GM19438 (cell line): ENCODE measurements at regions not wholly inside any gene's neighbourhood (a gene's known extent, or its start where the extent isn't known, plus 50 kb on each side); places are given as distances from the start of the nearest gene placed in this dataset.

Source experiments
- ATAC-seq: cut with Tn5 transposase; IDR thresholded peaks from one replicate; pipeline ENCODE4 v1.9.1; 2021; ENCODE audit warnings: low read depth; ENCODE audit not compliant: unreplicated experiment

- no peak for ATAC-seq
Observed at GRCh38 chr5:142479150-142479549, 154.3 kb upstream of the SPRY4 start.

DNA sequence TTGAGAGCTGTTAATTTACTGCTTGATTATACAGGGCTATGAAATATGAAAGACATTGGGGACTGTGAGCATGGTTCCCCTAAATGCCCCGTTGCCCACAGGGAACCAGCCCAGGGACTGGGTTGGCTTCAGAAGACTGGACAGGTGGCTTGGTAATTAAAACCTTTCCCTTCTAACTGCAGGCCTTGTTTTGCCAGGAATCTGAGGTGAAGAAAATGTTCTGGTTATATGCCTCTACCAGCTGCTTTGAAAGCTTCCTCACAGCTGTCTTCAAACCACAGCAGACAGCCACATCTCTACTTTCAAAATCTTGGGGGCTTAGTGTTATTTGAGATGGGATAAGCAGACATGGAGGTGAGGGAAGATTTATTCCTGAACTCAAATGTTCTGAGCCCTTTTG, 153.3 kb upstream of the SPRY4 start:
- no peak for ATAC-seq

- ATAC-seq = no peak
Observed at GRCh38 chr5:142475102-142475513, 150.3 kb upstream of the SPRY4 start.

- ATAC-seq = no peak
Observed at GRCh38 chr5:142474431-142475094, 149.7 kb upstream of the SPRY4 start.

DNA sequence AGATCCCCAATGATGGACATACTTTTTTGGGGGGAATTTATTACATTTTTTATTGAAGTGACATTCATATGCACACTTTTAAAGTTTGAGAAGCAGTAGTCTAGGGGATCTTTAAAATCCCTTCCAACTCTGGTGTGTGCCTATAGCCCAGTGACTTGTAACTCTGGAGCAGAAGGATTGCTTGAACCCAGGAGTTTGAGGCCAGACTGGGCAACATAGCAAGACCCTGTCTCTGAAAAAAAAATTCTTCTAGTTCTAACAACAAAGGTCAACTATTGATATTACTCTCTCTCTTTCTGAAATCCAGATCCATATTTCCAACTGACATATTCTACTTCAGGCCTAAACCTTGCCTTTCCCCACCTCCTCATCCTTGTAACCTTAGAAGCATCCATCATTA, 148.2 kb upstream of the SPRY4 start:
- ATAC-seq = no peak

DNA sequence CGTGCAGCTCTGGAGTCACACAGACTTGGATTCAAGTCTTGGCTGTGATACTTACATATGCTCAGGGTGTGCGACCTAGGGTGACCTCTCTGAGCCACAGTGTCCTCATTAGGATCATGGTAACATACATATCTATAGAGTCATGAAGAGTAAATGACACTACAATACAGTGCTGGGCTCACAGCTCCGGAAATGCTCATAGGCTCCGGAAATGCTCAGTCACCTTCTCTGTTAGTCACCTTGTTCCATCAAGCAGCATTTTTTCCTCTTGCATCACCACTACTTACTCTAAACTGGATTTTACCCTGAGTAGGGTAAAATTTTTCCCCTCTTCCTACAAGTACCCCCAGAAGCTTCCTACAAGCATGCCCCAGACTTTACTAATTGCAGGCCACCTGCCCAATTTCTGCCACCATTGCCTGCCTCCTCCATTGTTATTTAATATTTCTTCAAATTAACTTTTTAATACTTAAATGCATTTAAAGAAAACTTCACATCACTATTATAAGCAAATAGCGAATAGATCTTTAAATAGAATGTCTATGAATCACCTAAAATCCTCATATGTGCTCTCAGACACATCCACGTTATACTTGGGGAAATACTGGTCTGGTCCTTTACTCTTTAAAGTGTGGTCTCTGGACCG, 147.6 kb upstream of the SPRY4 start:
- ATAC-seq = no peak

DNA sequence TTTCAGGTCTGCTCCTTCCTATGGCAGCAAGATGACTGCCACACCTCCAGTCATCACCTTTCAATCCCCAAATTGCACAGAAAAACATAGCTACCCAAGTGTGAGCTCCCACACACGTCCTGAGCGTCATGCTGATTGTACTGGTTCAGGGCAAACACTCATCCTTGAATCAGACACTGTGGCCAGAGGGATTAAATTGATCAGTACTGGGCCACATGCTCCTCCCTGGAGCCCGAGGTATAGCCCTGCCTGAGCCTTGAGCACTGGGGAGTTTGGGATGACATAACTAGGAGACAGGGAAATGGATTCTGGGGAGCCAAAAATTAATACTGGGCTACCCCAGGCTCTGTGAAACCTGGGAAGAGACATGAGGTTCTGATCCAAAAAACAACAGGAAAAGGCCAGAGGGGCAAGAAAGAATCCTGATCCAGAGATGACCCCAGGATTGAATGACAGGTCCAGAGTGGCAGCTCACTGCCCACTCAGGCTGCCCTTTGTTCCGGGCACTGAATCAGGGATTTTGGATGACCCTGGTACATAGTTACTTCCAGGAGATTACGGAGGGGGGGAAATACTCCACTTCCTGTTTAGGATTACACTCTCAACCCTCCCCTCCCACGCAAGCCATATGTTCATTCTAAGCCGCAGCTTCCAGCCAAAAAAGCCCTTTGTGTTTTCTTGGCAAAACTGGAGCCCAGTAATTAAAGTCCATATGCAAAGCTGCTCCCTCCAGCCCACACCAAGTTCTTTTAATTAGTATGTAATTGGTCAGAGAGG, 141.6 kb upstream of the SPRY4 start:
- ATAC-seq = no peak

- ATAC-seq = no peak
Observed at GRCh38 chr5:142465476-142465875, 140.7 kb upstream of the SPRY4 start.

- no peak for ATAC-seq
Observed at GRCh38 chr5:142463904-142464303, 139.1 kb upstream of the SPRY4 start.

- ATAC-seq = no peak
Observed at GRCh38 chr5:142461028-142461590, 136.3 kb upstream of the SPRY4 start.

DNA sequence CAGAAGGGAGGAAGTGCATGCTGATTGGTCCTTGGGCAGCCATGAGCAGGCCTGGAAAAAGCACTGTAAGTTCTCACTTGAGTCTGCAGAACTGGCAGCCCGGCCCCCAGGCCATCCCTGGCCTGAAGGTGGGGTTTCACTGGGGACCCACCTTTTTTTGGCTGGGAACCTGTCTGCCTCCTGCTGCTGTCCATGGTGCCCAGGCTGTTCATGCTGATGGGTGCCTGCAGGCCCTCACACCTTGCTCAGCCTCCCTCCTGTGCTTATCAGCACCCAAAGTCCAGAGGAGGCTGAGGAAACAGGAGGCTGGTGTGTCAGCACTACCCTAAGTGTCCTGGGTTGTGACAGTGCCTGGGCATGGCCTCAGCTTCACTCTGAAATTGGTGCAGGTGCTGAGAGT, 134.4 kb upstream of the SPRY4 start:
- ATAC-seq = no peak

DNA sequence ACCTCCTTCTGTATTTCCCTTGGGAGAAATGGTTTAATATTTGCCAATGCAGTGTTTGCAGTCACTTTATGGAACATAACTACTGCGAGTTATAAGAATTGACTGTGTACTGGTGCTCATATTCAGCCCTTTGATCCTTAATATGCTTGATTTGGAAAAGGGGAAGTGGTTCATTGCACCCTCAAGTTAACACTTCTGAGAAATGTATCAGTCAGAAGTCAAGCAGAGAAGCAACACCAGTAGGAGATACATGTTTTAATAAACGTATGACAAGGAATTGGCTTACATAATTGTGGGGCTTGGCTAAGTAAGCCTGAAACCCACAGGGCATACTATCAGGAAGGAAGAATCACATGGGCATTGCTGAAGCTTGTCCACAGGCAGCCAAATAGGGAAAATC, 131.0 kb upstream of the SPRY4 start:
- no peak for ATAC-seq

- no peak for ATAC-seq
Observed at GRCh38 chr5:142453932-142454331, 129.1 kb upstream of the SPRY4 start.

DNA sequence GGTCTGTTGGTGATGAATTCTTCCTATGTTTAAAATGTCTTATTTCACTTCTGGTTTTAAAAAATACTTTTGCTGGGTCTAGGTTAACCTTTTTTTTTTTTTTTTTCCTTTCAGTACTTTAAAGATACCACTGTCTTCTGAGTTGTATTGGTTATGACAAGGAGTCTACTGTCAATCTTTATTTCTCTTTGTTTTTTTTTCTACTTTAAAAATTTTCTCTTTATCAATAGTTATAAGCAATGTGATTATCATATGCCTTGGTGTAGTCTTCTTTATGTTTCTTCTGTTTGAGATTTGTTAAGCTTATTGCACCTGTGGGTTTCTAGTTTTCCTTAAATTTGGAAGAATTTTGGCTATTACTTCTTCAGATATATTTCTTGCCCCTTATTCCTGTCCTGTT, 125.6 kb upstream of the SPRY4 start:
- ATAC-seq = no peak

DNA sequence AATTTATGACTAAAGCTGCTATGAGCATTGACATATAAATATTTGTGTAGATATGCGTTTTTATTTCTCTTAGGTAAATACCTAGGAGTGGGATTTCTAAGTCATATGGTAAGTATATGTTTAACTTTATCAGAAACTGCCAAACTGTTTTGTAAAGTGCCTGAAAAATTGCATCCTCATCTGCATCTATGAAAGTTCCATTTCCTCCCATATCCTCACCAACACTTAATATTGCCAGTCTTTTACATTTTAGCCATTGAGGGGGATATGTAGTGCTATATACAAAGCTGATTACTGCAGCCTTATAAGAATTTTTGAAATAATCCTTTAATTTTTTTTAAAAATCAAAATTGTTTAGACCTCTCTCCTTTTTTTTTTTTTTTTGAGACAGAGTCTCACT, 123.1 kb upstream of the SPRY4 start:
- no peak for ATAC-seq

GRCh38 chr5:142446960-142447279, 122.1 kb upstream of the SPRY4 start:
- ATAC-seq = no peak

DNA sequence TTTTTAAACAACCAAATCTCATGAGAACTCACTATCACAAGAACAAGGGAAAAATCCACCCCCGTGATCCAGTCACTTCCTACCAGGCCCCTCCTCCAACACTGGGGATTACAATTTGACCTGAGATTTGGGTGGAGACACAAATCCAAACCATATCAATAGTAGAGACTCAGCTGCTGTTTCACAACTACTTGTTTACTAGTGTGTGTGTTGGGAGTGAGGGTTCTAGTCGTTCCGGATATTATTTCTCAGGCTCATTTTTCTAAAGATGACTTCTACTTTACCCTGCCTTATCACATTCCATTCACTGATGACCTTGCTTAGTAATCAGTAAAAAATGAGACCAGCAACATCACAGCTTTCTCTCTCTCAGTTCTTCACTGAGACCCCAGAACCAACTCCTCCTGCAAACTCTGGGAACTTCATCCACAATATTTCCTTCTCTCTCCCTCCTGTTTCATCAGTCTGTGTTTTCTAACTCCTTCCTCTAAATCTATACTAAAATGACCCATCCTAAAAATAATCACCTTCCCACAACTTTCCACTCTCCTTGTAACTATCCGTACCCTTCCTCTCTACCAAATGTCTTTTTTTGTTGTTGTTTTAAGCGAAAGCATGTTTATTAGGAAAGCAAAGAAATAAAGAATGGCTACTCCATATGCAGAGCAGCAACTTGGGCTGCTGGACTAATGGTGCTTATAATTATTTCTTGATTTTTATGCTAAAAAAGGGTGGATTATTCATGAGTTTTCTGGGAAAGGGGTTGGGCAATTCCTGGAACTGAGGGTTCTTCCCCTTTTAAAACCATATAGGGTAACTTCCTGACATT, 121.5 kb upstream of the SPRY4 start:
- ATAC-seq = no peak

GRCh38 chr5:142445266-142445665, 120.4 kb upstream of the SPRY4 start:
- ATAC-seq = no peak

GRCh38 chr5:142441616-142442015, 116.8 kb upstream of the SPRY4 start:
- no peak for ATAC-seq

- no peak for ATAC-seq
Observed at GRCh38 chr5:142439207-142439860, 114.5 kb upstream of the SPRY4 start.
